Medulla oblongata (tissue), 1 donor: ENCODE measurements at regions not wholly inside any gene's neighbourhood (a gene's known extent, or its start where the extent isn't known, plus 50 kb on each side); places are given as distances from the start of the nearest gene placed in this dataset.
"Not testable (repeated sequence)": the region's sequence is repeated elsewhere in the genome, so short reads cannot be mapped to it uniquely, and the experiment has no call there.

Experiments used
- DNase-seq: peaks from one replicate; pipeline ENCODE4 v3.0.0-alpha.2; 2015; ENCODE audit errors: extremely low spot score

GRCh38 chr4:49227941-49228340, 241.9 kb downstream of the CWH43 start:
- not testable (repeated sequence) for DNase-seq

- DNase-seq, result not testable (repeated sequence)
Measured at GRCh38 chr4:49229243-49229642, 243.2 kb downstream of the CWH43 start.

- not testable (repeated sequence) for DNase-seq
Measured at GRCh38 chr4:49229713-49230112, 243.6 kb downstream of the CWH43 start.

- not testable (repeated sequence) for DNase-seq
Measured at GRCh38 chr4:49233346-49233745, 247.3 kb downstream of the CWH43 start.

- peak; percentile 1 for DNase-seq
Measured at GRCh38 chr4:49233749-49234148, 247.7 kb downstream of the CWH43 start.

GRCh38 chr4:49234382-49234781, 248.3 kb downstream of the CWH43 start:
- DNase-seq, result not testable (repeated sequence)

GRCh38 chr4:49235413-49236160, 249.5 kb downstream of the CWH43 start:
- not testable (repeated sequence) for DNase-seq

GRCh38 chr4:49236474-49236873, 250.4 kb downstream of the CWH43 start:
- peak; percentile 1 for DNase-seq

- not testable (repeated sequence) for DNase-seq
Measured at GRCh38 chr4:49241295-49241694, 255.2 kb downstream of the CWH43 start.

GRCh38 chr4:49262786-49263185, 276.7 kb downstream of the CWH43 start:
- DNase-seq, result not testable (repeated sequence)

- DNase-seq, result not testable (repeated sequence)
Measured at GRCh38 chr4:49270435-49270834, 284.4 kb downstream of the CWH43 start.

- DNase-seq, result not testable (repeated sequence)
Measured at GRCh38 chr4:49270912-49271311, 284.8 kb downstream of the CWH43 start.

GRCh38 chr4:49285905-49286304, 299.8 kb downstream of the CWH43 start:
- DNase-seq, result not testable (repeated sequence)

- peak; percentile 11 for DNase-seq
Measured at GRCh38 chr4:49286926-49287745, 301.1 kb downstream of the CWH43 start.

- DNase-seq, result peak; percentile 14
Measured at GRCh38 chr4:49287893-49288292, 301.8 kb downstream of the CWH43 start.

GRCh38 chr4:49288796-49289195, 302.7 kb downstream of the CWH43 start:
- DNase-seq, result peak; percentile 10

GRCh38 chr4:49314815-49315214, 328.7 kb downstream of the CWH43 start:
- not testable (repeated sequence) for DNase-seq

- not testable (repeated sequence) for DNase-seq
Measured at GRCh38 chr4:49320725-49321410, 334.8 kb downstream of the CWH43 start.

- DNase-seq, result peak; percentile 1
Measured at GRCh38 chr4:49321511-49322300, 335.6 kb downstream of the CWH43 start.

GRCh38 chr4:49322610-49323572, 336.8 kb downstream of the CWH43 start:
- DNase-seq, result peak; percentile 0
